Breast epithelium (tissue), 3 donors: ENCODE measurements at regions not wholly inside any gene's neighbourhood (a gene's known extent, or its start where the extent isn't known, plus 50 kb on each side); places are given as distances from the start of the nearest gene placed in this dataset.

Experiments used
- POLR2A ChIP-seq: fragments of 450-650 bp; IDR thresholded peaks from one replicate; pipeline ENCODE4 v1.6.1; 2016; ENCODE audit warnings: antibody characterized with exemption, mild to moderate bottlenecking, moderate library complexity
- TF ChIP-seq, protein P1 (sequence below), 3 donors: fragments of 450-650 bp; IDR thresholded peaks; one replicate each; pipeline ENCODE4 v1.5.1; 2016 to 2017; ENCODE audit warnings: antibody characterized with exemption in 3 of 3, mild to moderate bottlenecking in 3 of 3, moderate library complexity in 3 of 3

DNA sequence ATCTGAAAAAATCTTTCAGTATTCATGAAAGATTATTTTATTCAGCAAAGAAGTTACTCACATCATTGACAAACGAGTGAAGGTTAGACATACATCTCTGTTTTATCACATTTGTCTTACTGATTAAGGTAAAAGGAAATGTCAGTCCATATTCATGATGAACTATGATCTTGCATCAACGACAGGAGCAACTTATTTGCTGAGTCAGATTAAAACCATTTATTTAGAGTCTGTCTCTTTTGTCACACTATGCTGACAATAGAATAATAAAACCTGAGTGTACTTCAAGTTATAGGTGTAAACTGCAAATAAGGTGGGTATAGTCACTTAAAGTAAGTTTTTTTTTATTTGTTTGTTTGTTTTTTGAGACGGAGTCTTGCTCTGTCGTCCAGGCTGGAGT, 216.5 kb upstream of the SEMA3C start:
- no peak for TF ChIP-seq POLR2A
- TF ChIP-seq, protein P1, sequence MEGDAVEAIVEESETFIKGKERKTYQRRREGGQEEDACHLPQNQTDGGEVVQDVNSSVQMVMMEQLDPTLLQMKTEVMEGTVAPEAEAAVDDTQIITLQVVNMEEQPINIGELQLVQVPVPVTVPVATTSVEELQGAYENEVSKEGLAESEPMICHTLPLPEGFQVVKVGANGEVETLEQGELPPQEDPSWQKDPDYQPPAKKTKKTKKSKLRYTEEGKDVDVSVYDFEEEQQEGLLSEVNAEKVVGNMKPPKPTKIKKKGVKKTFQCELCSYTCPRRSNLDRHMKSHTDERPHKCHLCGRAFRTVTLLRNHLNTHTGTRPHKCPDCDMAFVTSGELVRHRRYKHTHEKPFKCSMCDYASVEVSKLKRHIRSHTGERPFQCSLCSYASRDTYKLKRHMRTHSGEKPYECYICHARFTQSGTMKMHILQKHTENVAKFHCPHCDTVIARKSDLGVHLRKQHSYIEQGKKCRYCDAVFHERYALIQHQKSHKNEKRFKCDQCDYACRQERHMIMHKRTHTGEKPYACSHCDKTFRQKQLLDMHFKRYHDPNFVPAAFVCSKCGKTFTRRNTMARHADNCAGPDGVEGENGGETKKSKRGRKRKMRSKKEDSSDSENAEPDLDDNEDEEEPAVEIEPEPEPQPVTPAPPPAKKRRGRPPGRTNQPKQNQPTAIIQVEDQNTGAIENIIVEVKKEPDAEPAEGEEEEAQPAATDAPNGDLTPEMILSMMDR (IDR thresholded peaks at IDR 0.05) = no peak
